Activated effector memory CD4-positive, alpha-beta T cell treated with Interleukin-2 at 50 U/mL for 16 hours (primary cell): ENCODE measurements at regions not wholly inside any gene's neighbourhood (a gene's known extent, or its start where the extent isn't known, plus 50 kb on each side); places are given as distances from the start of the nearest gene placed in this dataset.

Experiments used
- DNase-seq: peaks from one replicate; pipeline ENCODE4 v3.0.0-alpha.2; 2020

DNA sequence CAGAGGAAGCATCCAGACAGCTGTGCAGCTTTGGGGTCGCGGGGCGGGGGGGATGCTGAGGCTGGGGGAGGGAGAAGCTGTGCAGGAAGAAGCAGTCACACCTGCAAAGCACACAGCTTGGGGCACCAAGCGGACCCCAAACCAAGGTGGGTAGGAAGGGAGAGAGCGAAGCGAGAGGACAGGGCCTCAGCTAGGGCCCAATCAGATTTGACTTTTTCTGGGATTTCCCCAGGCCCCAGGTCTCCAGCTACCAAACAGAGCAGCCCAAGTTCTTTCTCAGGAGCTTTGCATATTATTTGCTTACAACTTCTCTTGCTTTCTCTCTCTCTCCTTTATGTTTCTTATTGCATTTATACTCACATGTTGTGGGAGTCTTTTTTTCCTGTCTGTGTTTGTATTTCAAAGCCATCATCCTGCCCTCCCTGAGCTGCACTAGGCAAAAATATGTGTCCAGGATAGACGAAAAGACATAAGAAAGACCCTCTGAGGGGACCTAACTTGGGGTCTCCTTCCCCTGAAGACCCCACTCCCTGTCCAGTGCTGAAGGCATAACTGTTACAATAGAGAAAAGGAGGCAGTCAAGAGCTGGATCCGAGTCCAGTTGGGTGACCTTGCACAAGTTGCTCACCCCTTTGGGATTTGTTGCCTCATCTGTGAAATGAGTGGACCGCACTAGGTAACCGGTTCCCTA lies 50.6 kb upstream of the SMNDC1 start:
- DNase-seq = no peak

- DNase-seq = peak; percentile 15
Measured at GRCh38 chr10:110355922-110356627, 51.4 kb upstream of the SMNDC1 start.

GRCh38 chr10:110356628-110357245 lies 52.0 kb upstream of the SMNDC1 start:
- peak; percentile 43 for DNase-seq

DNA sequence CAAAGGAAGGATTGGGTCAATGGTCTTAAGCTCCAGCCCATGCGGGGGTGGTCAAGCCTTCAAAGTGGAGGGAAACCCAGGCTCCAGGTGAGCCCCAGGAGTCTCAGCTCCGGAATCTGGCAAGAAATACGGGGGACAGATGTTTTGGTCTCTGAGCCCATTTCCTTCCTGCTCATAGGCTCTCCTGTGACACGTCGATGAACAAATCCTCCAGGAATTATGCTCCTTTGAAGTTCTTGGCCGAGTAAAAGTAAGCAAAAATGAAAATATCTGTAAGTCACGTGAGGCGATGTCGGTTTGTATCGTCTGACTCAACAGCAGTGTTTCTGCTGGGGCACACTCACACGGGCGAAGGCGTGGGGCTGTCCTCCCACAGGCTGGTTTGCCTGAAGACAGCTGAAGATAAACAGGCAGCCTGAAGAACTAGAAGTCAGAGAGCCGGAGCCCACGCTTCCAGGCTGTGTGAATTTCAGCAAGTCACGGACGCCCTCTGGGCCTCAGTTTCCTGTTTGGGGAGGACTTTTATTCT lies 52.6 kb upstream of the SMNDC1 start:
- DNase-seq = peak; percentile 45

DNA sequence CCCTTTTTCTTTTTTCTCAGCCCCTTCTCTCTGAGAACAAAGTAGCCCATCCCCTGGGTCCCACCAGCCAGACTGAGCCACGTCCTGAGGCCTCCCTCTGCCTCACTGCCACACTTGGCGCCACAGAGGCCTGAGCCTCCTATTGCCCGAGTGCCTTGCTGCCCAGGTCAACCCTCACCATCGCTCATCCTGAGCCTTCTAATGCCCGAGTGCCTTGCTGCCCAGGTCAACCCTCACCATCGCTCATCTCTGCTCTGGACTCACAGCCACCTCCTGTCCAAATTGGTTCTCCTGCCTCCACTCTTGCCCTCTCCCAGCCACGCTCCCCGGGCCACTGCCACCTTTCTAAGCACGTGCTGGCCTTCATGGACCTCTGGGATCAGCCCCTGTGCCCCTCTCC lies 53.2 kb upstream of the SMNDC1 start:
- no peak for DNase-seq

- DNase-seq = no peak
Measured at GRCh38 chr10:110358278-110358677, 53.6 kb upstream of the SMNDC1 start.

GRCh38 chr10:110358869-110359629 lies 54.3 kb upstream of the SMNDC1 start:
- no peak for DNase-seq

DNA sequence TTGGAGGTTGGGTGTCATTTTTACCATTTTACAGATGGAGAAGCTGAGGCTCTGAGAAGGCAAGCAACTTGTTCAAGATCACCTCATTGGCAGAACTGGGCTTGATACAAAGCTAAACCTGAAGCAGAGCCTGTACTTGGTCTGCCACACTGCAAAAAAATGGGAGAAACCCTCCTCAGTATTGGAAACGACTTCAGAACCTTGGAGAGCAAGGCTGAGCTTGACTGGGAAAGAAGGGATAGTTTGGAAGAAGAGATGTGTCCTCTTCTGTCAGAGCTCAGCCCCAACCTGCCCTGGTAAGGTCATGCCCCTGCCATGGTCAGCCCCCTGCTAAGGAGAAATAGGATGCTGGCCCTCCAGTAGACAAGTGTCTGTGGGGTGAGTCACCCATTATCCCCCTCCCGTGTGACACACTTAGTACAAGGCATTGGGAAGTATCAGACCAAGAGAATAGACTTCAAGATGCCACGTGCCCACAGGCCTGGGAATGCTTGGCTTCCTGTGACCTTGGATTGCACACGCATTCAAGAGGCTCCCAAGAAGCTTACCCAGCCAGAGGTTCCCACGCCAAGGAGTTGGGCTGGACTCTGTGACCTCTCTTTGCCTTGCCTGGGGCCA lies 56.2 kb upstream of the SMNDC1 start:
- no peak for DNase-seq

GRCh38 chr10:110361800-110362456 lies 57.2 kb upstream of the SMNDC1 start:
- no peak for DNase-seq

- DNase-seq = peak; percentile 40
Measured at GRCh38 chr10:110363572-110364411, 59.1 kb upstream of the SMNDC1 start.

- DNase-seq = no peak
Measured at GRCh38 chr10:110364531-110364937, 59.8 kb upstream of the SMNDC1 start.

GRCh38 chr10:110365356-110366143 lies 60.8 kb upstream of the SMNDC1 start:
- DNase-seq = no peak

GRCh38 chr10:110366635-110367034 lies 61.9 kb upstream of the SMNDC1 start:
- DNase-seq = no peak

- DNase-seq = no peak
Measured at GRCh38 chr10:110368002-110368401, 63.3 kb upstream of the SMNDC1 start.

DNA sequence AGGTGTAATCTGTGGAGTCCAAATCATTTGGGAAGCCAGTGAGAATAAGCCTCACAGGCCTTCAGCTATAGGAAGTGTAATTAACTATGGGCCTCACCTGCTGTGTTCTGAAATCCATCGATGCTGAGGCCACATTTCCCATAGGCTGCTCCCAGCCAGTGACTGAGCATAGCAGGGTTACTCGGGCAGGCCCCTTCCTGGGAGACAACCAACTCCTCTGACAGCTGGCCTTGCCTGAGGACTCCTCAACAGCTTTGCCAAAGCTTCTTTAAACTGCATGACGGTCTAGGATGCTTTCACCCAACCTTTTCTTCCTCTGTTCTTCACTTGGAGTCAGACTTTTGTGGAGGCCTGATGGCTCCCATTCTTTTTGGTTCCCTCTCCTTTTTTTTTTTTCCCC lies 63.8 kb upstream of the SMNDC1 start:
- no peak for DNase-seq

DNA sequence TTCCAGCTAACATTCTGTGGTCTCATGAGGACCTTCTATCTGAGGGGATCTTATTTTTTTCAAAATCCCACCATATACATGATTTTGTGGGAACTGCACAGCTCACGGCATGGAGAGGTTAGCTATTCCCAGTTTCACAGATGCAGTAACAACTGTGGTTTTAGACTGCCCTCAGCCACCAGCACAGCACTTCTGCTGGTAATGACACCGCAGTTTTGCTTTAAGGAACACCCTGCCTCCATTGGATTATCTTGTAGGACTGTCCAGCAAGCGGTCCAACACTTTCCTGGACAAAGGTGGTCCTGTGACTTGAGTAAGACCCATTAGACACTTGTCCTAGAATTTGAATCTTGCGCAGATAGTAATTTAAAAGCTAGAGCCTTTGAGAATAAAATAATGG lies 65.3 kb upstream of the SMNDC1 start:
- DNase-seq = no peak

GRCh38 chr10:110372656-110373055 lies 67.9 kb upstream of the SMNDC1 start:
- no peak for DNase-seq

DNA sequence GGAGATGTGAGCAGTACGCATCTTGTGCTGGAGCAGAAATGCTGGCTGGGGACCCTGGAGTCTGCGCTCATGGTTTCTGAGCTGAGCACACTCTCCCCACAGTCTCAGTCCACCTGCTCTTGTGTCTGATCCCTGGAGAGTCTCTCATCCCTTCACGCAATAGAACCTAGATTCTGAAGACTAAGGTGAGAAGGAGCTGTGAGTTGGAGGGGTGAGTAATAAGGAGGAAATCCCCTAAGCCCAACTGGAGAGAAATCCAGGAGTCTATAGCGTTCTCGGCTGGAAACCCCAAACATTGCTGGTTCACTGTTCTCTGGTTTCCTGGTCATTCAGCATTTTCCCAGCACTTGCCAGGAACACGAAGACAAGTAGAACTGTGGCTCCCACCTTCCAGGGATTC lies 68.3 kb upstream of the SMNDC1 start:
- DNase-seq = no peak

DNA sequence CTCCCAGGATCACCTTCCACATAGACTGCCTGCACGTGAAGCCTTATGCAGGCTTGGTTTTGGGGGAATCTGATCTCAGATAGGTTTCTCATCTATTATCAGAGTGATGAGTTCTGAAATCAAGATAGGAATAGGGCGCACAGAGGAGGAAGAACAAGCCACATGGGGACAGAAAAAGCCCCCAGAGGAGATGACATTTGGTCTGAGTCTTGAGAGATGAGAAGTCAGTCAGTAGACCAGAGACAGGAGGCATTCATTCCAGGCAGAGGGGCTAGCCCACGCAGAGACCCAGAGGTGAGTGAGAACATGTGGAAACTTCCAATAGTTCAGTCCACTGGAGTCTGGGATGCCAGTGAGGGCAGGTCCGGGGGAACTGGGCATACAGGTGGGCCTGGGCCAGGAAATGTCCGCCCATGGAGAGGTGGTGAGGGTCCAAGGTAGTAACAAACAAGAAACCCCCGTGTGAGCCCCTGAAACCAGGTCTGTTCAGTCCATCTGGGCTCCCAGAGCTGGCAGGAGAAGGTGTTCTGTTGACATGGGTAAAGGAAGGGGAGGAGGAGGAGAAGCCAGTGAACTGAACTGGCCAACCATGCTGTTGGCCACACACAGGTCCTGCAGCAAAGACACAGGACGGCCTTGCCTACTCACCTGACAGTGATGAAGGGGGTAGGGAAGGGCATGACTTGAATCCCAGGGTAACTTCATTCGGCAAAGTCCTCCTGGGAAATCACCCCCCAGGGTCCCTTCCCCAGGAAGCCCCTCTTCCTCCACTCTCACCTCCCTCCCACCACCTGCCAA lies 69.3 kb upstream of the SMNDC1 start:
- no peak for DNase-seq

DNA sequence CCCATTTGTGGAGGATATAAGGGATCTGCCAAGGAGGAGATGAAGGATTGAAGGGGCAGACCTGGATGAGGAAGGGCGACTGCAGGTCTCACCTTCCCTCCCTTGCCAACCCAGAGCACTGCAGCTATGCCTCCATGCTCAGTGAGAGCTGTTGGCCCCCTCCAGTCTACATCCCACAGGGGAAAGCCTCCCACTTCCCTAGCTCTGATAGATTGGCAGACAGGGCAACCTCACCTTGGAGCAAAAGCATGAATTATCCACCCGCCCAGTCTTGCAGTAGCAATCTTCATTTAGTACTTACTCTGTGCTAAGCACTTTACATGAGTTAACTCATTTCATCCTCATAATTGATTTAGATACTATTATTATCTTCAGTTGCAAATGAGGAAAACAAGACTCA lies 70.4 kb upstream of the SMNDC1 start:
- DNase-seq = no peak
